ENCODE measurements at regions not wholly inside any gene's neighbourhood (a gene's known extent, or its start where the extent isn't known, plus 50 kb on each side); places are given as distances from the start of the nearest gene placed in this dataset.
A peak's percentile ranks its signal among the peaks of the same experiment; 100 is the strongest.

- no peaks in the 10 kb centered on the region for H3K36me3 Mint-ChIP-seq
- peaks cover 27% of the 10 kb centered on the region for H3K27me3 Mint-ChIP-seq
- no peaks in the 10 kb centered on the region for H3K4me1 Mint-ChIP-seq
- peak overlapping the region in 1 of 4 donors; percentile 67 for H3K4me3 Mint-ChIP-seq
- no peaks in the 10 kb centered on the region for H3K9me3 Mint-ChIP-seq
- H3K27ac Mint-ChIP-seq, result no peak overlapping the region
Measured at GRCh38 chr20:50368386-50368785, 141.8 kb upstream of the PTPN1 start.

DNA sequence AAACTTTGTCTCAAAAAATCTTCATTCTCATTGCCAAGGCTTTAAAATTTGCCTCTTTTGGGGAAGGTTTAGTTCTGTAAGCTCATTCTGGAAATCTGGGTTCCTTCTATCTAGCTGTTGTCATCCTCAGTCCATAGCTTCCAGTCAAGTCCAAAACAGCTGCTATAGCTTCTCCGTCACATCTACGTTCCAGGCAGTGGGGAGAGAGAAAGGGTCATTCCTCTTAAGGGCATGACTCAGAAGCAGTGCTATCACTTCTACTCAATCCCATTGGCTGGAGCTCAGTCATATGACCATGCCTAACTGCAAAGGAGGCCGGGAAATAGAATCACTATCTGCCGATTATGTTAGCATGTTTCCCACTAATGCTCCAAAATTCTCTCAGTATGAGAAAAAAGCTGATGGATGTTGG, 141.4 kb upstream of the PTPN1 start:
- Mint-ChIP-seq H3K4me1 (peaks cover 0 to 2% (median 0%) of the 10 kb centered on the region in 3 donors), H3K27me3 (peaks cover 29% of the 10 kb centered on the region), H3K9me3 (peaks cover 0 to 4% (median 0%) of the 10 kb centered on the region in 3 donors), H3K4me3 (no peak overlapping the region), H3K27ac (no peak overlapping the region), H3K36me3 (no peaks in the 10 kb centered on the region)

DNA sequence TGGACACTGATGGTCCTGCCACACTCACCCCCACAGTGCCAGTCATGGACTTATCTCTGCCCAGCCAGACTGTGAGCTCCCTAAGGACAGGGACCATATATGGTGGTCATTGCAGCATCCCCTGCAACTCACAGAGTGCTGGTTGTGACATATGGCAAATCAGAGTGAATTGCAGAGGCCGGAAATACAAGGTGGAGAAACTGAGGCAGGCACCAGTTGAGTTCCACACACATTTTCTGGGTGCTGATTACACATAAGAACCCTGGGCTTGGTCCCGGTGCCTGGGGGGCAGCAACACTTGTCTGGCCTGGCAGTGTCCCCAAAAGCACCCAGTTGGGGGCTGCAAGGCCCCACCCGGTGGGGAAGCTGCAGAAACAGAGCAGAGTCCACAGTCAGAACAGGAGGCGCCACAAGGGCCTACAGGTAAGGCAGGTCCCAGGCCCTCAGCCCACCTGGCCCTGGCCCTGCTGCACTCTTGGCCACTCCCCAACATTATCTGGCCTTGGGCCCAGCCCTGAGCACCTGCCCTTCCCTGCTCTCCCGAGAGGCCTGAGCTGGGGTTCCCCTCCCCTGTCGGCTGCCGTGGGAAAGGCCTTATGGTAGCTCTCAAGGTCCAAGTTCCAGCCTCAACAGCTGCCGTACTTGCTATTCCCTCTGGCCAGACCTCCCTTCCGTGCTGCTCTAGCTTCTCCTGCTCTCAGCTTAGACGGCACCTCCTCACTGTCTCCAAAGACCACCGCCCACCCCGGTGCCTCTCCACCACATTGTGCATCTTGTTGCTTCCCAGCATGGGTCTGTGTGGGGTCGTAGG, 140.8 kb upstream of the PTPN1 start:
- H3K27me3 Mint-ChIP-seq, result peaks cover 29% of the 10 kb centered on the region
- H3K27ac Mint-ChIP-seq, result peak overlapping the region in 1 of 3 donors; percentile 11
- no peaks in the 10 kb centered on the region for H3K36me3 Mint-ChIP-seq
- no peak overlapping the region for H3K4me3 Mint-ChIP-seq
- peaks cover 0 to 2% (median 0%) of the 10 kb centered on the region in 3 donors for H3K4me1 Mint-ChIP-seq
- H3K9me3 Mint-ChIP-seq, result peaks cover 0 to 4% (median 0%) of the 10 kb centered on the region in 3 donors

DNA sequence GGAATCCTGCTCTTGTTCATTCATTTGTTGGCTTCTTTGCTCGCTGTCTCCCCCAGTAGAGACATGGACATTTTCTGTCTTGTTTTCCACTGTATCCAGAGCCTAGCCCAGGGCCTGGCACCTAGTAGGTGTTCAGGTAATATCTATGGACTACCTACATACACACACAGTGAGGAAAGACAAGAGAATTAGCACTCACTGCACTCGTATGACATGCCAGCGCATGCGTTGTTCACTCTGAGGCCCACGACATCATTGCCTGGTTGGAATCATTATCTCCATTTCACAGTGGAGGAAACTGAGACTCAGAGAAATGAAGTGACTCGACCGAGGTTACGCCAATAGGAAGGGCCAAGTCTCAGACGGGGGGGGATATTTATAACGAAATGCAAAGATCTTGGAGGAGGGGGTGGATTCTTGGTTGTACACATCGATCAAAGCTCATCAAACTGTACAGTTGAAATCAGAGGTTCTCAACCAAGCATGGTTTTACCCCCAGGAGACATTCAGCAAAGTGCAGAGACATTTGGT, 140.1 kb upstream of the PTPN1 start:
- Mint-ChIP-seq H3K27ac (no peak overlapping the region), H3K27me3 (peaks cover 27% of the 10 kb centered on the region), H3K4me1 (peaks cover 0 to 2% (median 0%) of the 10 kb centered on the region in 3 donors), H3K36me3 (no peaks in the 10 kb centered on the region), H3K4me3 (no peak overlapping the region), H3K9me3 (peaks cover 0 to 4% (median 0%) of the 10 kb centered on the region in 3 donors)

DNA sequence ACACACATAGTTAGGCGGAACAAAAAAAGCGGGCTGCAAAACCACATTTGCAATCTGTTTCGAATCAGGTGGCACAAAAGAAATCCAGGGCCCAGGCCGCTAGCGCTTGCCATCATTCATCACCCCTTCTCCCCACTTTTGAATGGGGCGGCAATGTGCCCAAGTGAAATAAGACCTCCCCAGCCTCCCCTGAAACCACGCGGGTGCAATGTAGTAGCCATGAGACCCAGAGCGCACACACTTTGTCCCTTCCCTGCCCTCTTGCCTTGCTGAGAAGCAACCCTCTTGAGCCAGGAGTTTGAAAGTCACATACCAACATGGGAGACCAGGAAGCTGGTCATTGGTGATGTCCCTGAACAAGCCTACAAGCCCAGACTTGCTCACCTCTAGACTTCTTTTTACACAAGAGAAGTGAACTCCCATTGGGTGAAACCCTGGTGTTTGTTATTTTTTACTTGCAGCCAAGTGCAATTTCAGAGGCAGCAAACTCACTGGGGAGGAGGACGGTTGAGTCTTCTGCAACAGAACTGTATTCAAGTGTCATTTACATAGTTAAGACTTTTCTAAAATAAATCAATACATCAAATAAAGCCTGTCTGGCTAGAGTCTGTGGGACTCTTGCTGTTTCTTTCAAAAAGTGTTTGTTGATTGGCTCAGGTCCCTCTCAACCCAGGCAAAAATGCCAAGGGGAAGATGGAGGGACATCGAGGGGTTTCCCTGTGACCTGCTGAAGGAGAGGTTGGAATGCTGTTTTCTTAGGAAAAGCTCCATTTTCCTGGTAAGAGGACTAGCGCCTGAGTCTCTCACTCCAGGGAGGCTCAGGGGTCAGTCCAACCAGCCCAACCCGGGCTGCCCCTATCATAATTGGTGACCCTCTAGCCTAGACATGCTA, 138.1 kb upstream of the PTPN1 start:
- H3K27me3 Mint-ChIP-seq, result peaks cover 21% of the 10 kb centered on the region
- H3K9me3 Mint-ChIP-seq, result peaks cover 0 to 4% (median 0%) of the 10 kb centered on the region in 3 donors
- no peak overlapping the region for H3K27ac Mint-ChIP-seq
- no peak overlapping the region for H3K4me3 Mint-ChIP-seq
- H3K4me1 Mint-ChIP-seq, result peaks cover 0 to 2% (median 0%) of the 10 kb centered on the region in 3 donors
- H3K36me3 Mint-ChIP-seq, result no peaks in the 10 kb centered on the region

GRCh38 chr20:50372770-50373088, 137.5 kb upstream of the PTPN1 start:
- H3K4me3 Mint-ChIP-seq, result no peak overlapping the region
- peaks cover 0 to 2% (median 0%) of the 10 kb centered on the region in 3 donors for H3K4me1 Mint-ChIP-seq
- H3K36me3 Mint-ChIP-seq, result no peaks in the 10 kb centered on the region
- no peak overlapping the region for H3K27ac Mint-ChIP-seq
- H3K27me3 Mint-ChIP-seq, result peaks cover 21% of the 10 kb centered on the region
- H3K9me3 Mint-ChIP-seq, result peaks cover 0 to 4% (median 0%) of the 10 kb centered on the region in 3 donors

DNA sequence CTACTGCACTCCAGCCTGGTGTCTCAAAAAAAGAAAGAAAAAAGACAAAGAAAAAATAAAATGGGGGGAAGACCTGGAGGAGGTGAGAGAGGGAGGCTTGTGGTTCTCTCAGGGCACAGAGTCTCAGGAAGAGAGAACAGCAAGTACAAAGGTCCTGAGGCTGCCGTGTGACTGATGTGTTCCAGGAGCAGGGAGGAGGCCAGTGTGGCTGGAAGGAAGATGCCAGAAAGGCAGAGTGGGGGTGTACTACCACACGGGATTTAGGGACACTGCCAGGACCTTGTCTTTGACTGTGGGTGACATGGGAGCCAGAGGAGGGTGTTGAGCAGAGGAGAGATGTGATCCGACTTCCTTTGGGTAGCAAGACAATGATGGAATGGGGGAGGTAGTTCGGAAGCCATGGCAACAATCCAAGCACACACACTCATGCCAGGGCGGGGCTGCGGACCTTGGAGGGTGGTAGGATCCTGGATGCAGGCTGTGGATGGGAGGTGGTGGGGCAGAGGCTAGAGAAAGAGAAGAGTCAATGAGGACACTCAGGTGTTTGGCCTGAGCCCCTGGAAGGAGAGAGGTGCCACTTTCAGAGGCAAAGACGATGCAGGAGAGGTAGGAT, 136.4 kb upstream of the PTPN1 start:
- H3K27me3 Mint-ChIP-seq, result peaks cover 22% of the 10 kb centered on the region
- H3K4me3 Mint-ChIP-seq, result no peak overlapping the region
- peaks cover 0 to 4% (median 0%) of the 10 kb centered on the region in 3 donors for H3K9me3 Mint-ChIP-seq
- H3K27ac Mint-ChIP-seq, result peak overlapping the region in 1 of 3 donors; percentile 25
- H3K36me3 Mint-ChIP-seq, result no peaks in the 10 kb centered on the region
- peaks cover 0 to 2% (median 0%) of the 10 kb centered on the region in 3 donors for H3K4me1 Mint-ChIP-seq

GRCh38 chr20:50374541-50375078, 135.6 kb upstream of the PTPN1 start:
- H3K36me3 Mint-ChIP-seq, result no peaks in the 10 kb centered on the region
- H3K4me1 Mint-ChIP-seq, result peaks cover 0 to 2% (median 0%) of the 10 kb centered on the region in 3 donors
- peaks cover 0 to 4% (median 0%) of the 10 kb centered on the region in 3 donors for H3K9me3 Mint-ChIP-seq
- H3K27me3 Mint-ChIP-seq, result peaks cover 22% of the 10 kb centered on the region
- no peak overlapping the region for H3K27ac Mint-ChIP-seq
- no peak overlapping the region for H3K4me3 Mint-ChIP-seq

DNA sequence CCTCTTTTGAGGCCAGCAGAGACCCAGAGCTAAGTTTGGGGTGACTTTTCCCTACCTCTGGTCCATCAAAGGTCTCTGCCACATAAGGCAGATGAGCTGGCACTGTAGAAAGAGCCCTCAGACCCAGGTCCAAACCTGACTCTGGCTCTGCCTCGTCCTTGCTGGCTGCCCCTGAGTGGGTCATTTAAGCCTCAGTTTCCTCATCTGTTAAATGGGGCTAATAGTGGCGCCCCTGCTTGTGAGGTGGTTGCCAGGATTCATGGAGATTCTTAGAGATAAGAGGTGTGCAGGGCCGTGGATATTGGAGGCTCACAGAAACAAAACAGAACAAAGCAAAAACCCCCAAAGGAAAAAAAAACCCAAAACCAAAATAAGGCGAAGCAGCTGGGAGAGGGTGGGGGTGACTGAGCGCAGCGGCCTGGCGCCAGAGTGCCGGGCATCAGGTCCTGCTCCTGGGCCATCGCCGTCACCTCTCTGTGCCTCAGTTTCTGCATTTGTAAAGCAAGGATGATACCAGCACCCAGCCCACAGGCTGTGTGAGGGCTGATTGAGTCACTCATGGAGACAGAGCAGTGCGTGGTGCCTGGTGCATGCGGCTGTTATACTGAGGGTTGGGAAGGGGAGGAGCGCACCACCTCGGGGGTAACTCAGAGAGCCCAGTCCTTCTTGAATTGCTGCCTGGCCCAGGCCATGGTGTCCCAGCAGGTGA, 133.8 kb upstream of the PTPN1 start:
- no peak overlapping the region for H3K27ac Mint-ChIP-seq

DNA sequence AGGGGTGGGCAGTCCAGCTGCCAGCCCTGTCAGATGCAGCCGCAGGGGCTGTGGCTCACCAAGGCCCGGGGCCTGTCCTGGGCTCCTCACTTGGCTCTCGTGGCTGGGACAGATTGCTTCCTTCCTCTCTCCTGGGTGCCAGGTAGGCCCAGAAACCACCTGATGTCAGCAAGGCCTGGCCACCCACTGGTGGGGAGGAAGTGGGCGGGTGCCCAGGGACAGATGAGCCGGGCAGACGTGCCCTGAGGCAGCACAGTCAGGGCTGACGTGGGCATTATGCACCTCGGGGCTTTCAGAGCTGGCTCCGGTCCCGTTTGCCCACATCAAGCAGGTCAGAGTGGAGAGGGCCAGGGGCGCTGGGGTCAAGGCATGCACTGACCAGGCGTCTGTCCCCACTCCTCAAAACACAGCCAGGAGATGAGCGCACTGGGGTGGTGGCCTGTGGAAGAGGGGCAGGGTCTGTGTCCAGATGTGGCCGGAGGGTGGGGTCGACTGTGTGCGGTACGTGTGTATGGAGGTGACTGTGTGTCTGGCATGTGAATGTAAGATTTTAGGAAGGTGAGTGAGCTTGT, 133.2 kb upstream of the PTPN1 start:
- H3K4me1 Mint-ChIP-seq, result peaks cover 2 to 11% (median 7%) of the 10 kb centered on the region in 3 donors
- no peak overlapping the region for H3K4me3 Mint-ChIP-seq
- H3K27ac Mint-ChIP-seq, result peak overlapping the region in 1 of 3 donors; percentile 35
- peaks cover 0 to 6% (median 0%) of the 10 kb centered on the region in 3 donors for H3K9me3 Mint-ChIP-seq
- H3K27me3 Mint-ChIP-seq, result peaks cover 20% of the 10 kb centered on the region
- no peaks in the 10 kb centered on the region for H3K36me3 Mint-ChIP-seq

More for the DNA sequence above, 133.8 kb upstream of the PTPN1 start:
- H3K4me1 Mint-ChIP-seq, result peaks cover 0 to 8% (median 2%) of the 10 kb centered on the region in 3 donors
- peaks cover 20% of the 10 kb centered on the region for H3K27me3 Mint-ChIP-seq
- peaks cover 0 to 6% (median 0%) of the 10 kb centered on the region in 3 donors for H3K9me3 Mint-ChIP-seq
- H3K4me3 Mint-ChIP-seq, result no peak overlapping the region
- H3K36me3 Mint-ChIP-seq, result no peaks in the 10 kb centered on the region

DNA sequence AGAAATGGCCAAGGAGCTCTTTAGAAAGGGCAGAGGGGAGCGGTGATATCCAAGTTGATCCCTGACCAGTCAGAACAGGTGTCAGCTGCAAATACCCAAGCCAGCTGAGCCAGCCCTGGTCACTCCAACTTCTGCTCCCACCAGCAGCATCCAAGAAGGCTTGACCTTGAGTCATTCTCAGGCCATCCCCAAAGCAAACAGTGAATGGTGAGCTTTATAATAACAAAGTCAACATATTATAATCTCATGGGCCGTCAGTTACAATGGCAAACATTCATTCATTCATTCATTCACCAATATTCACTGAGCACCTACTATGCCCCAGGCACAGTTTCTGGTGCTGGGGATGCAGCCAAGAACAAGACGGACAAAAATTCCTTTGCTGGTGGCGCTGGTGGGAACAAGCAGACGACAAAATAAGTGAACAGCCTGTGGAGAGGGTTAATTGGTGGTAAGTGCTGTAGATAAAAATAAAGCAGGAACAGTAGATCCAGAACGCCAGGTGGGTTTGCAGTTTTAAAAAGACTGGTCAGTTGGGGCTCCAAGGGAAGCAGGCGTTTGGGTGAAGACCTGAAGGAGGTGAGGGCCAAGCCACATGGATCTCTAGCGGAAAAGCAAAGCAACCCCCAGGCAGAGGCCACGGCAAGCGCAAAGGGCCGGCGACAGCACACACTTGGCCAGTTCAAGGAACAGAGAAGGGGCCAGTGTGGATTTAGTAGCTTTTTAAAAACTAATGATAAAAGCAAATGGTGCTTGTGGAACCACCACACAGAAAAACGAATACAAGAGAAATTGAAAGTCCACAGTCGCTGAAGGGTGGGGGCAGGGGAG, 131.8 kb upstream of the PTPN1 start:
- H3K36me3 Mint-ChIP-seq, result no peaks in the 10 kb centered on the region
- no peak overlapping the region for H3K4me3 Mint-ChIP-seq
- H3K27me3 Mint-ChIP-seq, result peaks cover 13% of the 10 kb centered on the region
- H3K4me1 Mint-ChIP-seq, result peaks cover 9 to 14% (median 11%) of the 10 kb centered on the region in 3 donors
- peaks cover 0 to 6% (median 0%) of the 10 kb centered on the region in 3 donors for H3K9me3 Mint-ChIP-seq
- no peak overlapping the region for H3K27ac Mint-ChIP-seq

GRCh38 chr20:50379049-50379990, 130.9 kb upstream of the PTPN1 start:
- Mint-ChIP-seq H3K9me3 (peaks cover 0 to 2% (median 0%) of the 10 kb centered on the region in 3 donors), H3K27me3 (peaks cover 4% of the 10 kb centered on the region), H3K27ac (peak overlapping the region in 1 of 3 donors; percentile 65), H3K36me3 (no peaks in the 10 kb centered on the region), H3K4me3 (peak overlapping the region in 1 of 4 donors; percentile 77), H3K4me1 (peaks cover 11 to 12% (median 12%) of the 10 kb centered on the region in 3 donors)

All from IgD-negative memory B cell (primary cell).